ENCODE measurements at regions not wholly inside any gene's neighbourhood (a gene's known extent, or its start where the extent isn't known, plus 50 kb on each side); places are given as distances from the start of the nearest gene placed in this dataset.

GRCh38 chr1:84756001-84756400 lies 65.7 kb upstream of the SSX2IP start:
- DNase-seq = no peak
- Histone ChIP-seq H3K27ac (no peak overlapping the region), H3K4me3 (ENCODE audit: low read depth, low read length) (no peak overlapping the region), H3K27me3 (replicated peaks) (peaks cover 1% of the 10 kb centered on the region), H3K36me3 (replicated peaks) (no peaks in the 10 kb centered on the region)
- in situ Hi-C loops (cut with HindIII; ENCODE audit: low pct_ligation_motif_present, low sequenced_read_pairs) = loop anchor here (25.0 kb wide), 2 partner anchors 319 to 619 kb away; partner anchors contain the start of gene PRKACB
- no peak for TF ChIP-seq CTCF (IDR thresholded peaks at IDR 0.05; ENCODE audit: low read depth, low read length, missing control alignments)

- no peak for DNase-seq
- H3K27ac ChIP-seq = no peak overlapping the region
- no peak overlapping the region for H3K4me3 ChIP-seq (ENCODE audit: low read depth, low read length)
- H3K36me3 ChIP-seq (replicated peaks) = no peaks in the 10 kb centered on the region
- in situ Hi-C loops (cut with HindIII; ENCODE audit: low pct_ligation_motif_present, low sequenced_read_pairs) = loop anchor here (25.0 kb wide), 2 partner anchors 318 to 618 kb away; partner anchors contain the start of gene PRKACB
- H3K27me3 ChIP-seq (replicated peaks) = peaks cover 5% of the 10 kb centered on the region
- TF ChIP-seq CTCF (IDR thresholded peaks at IDR 0.05; ENCODE audit: low read depth, low read length, missing control alignments) = no peak
Measured at GRCh38 chr1:84755216-84755615, 65.0 kb upstream of the SSX2IP start.

- Histone ChIP-seq H3K27me3 (replicated peaks) (peaks cover 3% of the 10 kb centered on the region), H3K27ac (no peak overlapping the region), H3K4me3 (ENCODE audit: low read depth, low read length) (no peak overlapping the region), H3K36me3 (replicated peaks) (no peaks in the 10 kb centered on the region)
- in situ Hi-C loops (cut with HindIII; ENCODE audit: low pct_ligation_motif_present, low sequenced_read_pairs) = loop anchor here (25.0 kb wide), 2 partner anchors 317 to 617 kb away; partner anchors contain the start of gene PRKACB
- no peak for DNase-seq
- no peak for TF ChIP-seq CTCF (IDR thresholded peaks at IDR 0.05; ENCODE audit: low read depth, low read length, missing control alignments)
Measured at GRCh38 chr1:84754386-84754703, 64.1 kb upstream of the SSX2IP start.

- H3K36me3 ChIP-seq (replicated peaks) = no peaks in the 10 kb centered on the region
- TF ChIP-seq CTCF (IDR thresholded peaks at IDR 0.05; ENCODE audit: low read depth, low read length, missing control alignments) = peak; percentile 99
- H3K4me3 ChIP-seq (ENCODE audit: low read depth, low read length) = no peak overlapping the region
- H3K27me3 ChIP-seq (replicated peaks) = peaks cover 3% of the 10 kb centered on the region
- no peak overlapping the region for H3K27ac ChIP-seq
- DNase-seq = peak; percentile 38
- in situ Hi-C loops (cut with HindIII; ENCODE audit: low pct_ligation_motif_present, low sequenced_read_pairs) = loop anchor here (25.0 kb wide), 2 partner anchors 316 to 616 kb away; partner anchors contain the start of gene PRKACB
Measured at GRCh38 chr1:84753516-84754385, 63.5 kb upstream of the SSX2IP start.

GRCh38 chr1:84750110-84750730 lies 60.0 kb upstream of the SSX2IP start:
- no peak for DNase-seq
- H3K27ac ChIP-seq = no peak overlapping the region
- TF ChIP-seq CTCF (IDR thresholded peaks at IDR 0.05; ENCODE audit: low read depth, low read length, missing control alignments) = no peak
- H3K27me3 ChIP-seq (replicated peaks) = peaks cover 3% of the 10 kb centered on the region
- no peak overlapping the region for H3K4me3 ChIP-seq (ENCODE audit: low read depth, low read length)
- in situ Hi-C loops (cut with HindIII; ENCODE audit: low pct_ligation_motif_present, low sequenced_read_pairs) = loop anchor here (25.0 kb wide), 2 partner anchors 313 to 613 kb away; partner anchors contain the start of gene PRKACB
- H3K36me3 ChIP-seq (replicated peaks) = no peaks in the 10 kb centered on the region
